HG03025 (cell line): ENCODE measurements at regions not wholly inside any gene's neighbourhood (a gene's known extent, or its start where the extent isn't known, plus 50 kb on each side); places are given as distances from the start of the nearest gene placed in this dataset.

ENCODE experiments used
- ATAC-seq: cut with Tn5 transposase; IDR thresholded peaks from one replicate; pipeline ENCODE4 v1.9.1; 2021; ENCODE audit warnings: mild to moderate bottlenecking, moderate library complexity; ENCODE audit not compliant: unreplicated experiment, low FRiP score

DNA sequence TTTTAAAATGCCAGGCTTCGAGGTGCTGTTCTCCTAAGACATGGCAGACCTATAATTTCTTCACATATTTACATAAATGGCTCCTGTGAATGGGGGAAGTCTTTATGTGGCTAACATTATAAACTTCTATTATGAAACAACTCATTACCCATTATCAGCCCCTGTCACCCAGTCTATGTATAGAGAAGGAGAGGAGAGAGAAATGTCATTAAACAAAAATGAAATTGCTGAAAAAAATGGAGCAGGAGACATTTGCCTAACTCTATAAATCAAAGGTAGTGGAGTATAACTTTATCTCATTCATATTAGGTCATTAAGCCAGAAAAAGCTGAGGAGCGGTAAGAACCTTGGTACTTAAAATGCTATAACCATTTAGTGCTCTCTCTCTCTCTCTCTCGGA lies 71.9 kb upstream of the KRR1 start:
- ATAC-seq: no peak

DNA sequence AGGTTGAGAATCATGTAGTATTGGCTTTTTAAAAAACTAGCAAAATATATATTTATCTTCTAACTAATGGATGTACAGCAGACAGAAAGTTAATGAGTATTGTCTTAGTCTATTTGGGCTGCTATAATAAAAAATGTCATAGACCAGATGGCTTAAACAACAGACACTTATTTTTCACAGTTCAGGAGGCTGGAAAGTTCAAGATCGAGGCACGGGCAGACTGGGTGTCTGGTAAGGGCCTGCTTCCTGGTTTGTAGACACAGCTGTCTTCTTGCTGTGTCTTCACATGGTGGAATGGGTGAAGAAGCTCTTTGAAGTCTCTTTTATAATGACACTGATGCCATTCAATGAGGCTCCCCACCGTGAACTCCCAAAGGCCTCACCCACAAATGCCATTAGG lies 70.1 kb upstream of the KRR1 start:
- ATAC-seq: no peak

DNA sequence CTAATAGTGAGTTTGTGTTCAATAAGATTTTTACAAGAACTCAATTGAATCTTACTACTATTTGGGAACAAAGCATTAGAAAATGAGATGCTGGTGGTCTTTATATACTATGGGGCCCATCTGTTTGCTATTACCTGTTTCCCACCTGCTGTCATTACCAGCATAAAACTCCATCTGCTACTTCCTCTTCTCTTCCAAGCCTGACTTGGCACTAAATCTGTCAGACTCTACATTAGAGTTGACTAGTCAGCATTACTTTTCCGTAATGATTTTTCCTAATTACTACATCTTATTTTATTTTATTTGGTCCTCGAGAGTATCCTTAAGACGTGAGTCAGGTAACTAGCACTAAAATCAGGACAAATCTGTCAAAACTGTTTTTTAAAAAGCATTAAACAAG lies 68.1 kb upstream of the KRR1 start:
- no peak for ATAC-seq

DNA sequence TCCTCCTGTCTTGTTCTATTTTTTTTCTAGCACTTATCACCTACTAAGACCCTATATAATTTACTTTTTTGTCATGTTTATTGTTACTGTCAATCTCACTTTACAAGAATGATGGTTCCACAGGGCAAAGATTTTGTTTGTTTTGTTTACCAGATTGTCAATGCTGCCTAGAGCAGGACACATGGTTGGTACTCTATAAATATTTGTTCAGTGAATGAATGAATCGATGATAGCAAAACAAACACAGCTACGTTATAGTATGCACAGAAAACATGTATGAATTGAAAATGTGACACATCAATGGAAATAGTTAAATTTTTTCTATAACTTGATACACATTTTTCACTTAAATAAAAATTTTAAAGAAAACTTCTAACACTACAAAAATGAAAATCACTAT lies 67.1 kb upstream of the KRR1 start:
- ATAC-seq: no peak

DNA sequence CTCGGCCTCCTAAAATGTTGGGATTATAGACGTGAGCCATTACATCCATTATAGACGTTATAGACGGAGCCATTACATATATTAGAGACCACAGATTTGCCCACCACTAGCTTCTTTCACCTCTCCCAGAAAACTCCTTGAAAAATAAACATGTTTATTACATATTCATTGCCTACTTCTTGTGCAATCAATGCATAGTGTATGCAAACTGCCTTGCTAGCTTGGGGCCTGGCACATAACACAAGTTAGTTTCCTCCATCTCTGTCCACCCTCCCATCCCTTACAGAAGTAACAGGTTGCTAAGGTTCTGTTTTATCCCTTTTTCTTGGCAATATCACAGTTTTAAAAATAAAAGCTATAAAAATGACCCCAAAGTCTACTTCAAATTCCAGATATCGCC lies 66.4 kb upstream of the KRR1 start:
- no peak for ATAC-seq

DNA sequence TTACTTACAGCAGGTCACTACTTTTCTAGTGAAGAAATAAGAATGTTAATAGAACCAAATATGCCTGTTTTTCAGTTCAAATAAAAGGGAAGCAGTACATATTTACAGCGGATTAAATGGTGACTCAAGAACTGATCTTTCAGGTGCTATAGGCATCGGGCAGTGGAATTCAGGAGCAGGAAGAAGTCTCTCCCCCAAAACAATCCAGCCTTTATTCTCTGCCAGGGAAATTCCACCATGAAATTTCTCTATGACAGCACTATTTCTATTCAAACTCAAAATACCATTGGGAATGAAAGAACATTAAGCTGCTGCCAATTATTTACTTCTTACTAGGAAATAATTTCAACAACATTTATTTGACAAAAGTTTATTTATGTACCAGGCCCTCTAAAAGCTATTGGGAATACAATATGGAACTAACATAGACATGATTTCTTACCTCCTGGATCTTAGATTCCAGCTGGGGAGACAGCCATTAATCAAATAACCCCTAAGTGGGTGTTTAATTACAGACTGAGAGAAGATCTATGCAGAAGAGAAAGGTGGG lies 60.3 kb upstream of the KRR1 start:
- ATAC-seq: no peak

DNA sequence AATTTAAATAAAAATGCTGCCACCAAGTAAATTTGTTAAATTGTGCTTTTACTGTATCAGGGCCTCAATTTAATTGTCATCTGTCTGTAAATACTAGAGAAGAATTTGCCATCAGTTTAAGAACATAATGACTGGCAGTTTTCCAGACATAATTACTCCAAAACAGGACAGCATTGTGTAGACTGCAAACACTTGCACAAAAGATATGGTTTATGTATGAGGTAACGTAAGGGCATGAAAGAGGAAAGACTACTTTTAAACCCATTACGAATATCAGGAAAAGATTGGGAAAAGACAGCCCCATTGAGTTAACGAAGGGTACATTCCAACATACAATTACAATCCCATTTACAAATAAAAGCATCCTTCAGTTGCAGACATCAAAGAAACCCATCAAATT lies 59.8 kb upstream of the KRR1 start:
- no peak for ATAC-seq

DNA sequence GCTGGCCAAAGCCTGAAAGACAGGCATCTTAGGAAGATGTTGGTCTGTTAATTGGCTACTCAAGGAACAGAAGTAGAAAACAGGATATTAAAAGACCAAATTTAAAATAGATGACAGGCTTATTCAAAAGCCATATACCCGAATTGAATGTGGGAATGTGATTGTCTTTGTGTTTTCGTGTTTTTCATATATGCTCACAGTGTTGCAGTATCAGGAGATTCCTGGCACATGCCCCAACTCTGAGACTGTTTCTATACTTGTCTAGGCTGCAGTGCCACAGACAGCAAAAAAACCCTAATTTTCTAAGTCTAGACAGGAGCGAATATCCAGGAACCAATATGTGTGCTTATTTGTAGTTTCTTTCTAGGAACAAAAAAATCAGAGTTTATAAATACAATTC lies 57.4 kb upstream of the KRR1 start:
- ATAC-seq: no peak

DNA sequence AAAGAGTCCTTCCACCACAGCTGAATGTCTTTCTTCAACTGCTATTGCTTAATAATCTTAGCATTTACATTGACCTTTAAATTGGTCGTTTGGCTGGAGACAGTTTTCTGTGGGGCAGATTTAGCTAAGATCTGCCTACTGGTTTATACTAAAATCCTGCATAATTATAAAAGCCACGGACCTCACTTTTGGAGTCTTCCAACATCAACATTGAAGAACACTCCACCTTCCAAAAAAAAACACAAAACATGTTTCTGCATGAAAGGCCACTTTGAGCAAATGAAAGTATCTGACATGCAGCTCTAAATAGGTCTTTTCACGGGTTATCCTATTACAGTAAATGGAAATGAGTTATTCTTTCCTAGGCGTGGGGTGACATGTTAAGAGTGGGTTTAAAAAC lies 57.0 kb upstream of the KRR1 start:
- ATAC-seq: no peak

DNA sequence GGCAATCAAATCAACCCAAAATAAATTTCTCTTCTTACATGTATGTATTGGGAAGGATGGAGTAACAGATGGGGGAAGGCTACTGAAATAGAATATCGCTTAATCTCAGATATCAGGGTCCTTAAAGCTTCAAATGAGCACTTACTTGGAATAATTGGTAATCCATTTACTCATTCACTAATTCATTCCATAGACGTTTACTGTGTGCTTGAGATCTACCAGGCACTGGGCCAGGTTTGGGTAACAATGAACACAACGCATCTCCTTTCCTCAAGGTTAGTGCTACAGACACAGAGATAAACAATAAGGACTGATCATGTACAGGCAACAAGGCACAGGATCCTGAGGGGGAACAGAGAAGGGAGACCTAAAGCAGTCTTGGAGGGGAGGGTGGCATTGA lies 54.4 kb upstream of the KRR1 start:
- ATAC-seq: no peak

DNA sequence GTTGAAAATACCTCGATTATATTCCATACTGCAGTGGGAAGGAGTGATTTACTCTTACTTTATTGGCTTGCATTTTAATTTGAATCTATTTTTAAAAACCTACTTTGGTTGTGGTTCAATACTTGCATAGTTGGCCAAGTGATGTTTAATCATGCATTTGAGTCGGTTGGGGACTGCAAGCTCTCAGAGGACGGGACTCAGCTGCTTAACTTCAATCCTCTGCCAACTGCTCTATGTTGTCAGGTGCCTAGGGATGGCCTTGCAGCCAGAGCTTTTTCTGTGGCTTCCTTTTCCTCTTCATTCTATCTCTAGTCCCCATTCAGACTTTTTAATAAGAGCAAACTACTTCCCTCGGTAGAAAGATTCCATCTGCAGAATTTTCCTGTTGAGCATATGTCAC lies 53.4 kb upstream of the KRR1 start:
- ATAC-seq: no peak

DNA sequence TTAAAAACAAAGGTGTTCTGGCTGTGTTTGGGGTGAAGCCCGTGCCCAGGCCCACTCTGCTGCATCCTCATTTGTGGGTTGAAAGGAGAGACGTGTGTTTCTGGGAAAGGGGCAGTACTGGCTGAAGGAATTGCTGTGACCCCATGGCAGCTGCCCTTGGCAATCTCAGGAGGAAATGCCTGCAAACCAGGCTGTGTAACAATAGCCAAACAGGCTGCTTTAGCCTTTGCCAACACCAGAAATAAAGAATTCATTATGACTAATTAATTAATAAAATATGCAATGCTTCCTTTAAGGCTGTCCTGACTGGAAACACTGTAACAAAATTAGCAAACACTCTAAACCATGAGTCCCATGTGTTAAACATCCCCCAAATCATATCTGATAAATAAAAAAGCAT lies 53.0 kb upstream of the KRR1 start:
- ATAC-seq: no peak

DNA sequence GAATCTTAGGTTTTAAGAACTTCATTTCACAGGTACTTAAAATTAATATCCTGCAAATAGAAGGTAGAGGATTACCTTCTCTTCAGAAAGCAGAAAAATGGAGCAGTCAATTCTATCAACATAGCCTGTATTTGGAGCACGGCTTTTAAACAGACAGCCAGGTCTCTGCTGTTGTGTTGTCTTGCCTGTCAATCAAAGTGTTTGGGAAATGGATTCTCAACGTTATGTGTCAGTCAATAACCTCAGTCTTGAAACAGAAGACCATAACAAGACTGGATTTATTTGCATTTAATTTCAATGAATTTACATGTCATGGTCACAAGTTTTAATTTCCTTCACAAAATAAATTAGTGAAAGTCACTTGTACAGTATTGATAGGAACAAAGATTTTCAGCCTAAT lies 51.9 kb upstream of the KRR1 start:
- no peak for ATAC-seq

DNA sequence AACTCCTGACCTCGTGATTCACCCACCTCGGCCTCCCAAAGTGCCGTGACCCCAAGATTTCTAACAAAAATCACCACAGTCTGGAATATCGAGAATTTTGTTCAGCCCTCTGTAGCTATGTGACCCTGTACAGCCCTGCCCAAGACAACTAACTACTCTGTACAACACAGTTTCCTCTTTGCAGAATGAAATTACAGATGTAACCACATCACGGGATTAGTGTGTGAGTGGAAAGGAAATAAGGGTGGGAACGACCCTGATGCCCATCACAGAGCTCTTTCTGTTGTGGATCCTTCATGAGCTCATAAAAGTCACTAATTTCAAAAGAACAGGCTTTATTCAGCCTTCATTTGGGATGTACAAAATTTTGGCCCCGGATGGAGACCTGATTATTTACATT lies 50.5 kb upstream of the KRR1 start:
- no peak for ATAC-seq
